ENCODE measurements at regions not wholly inside any gene's neighbourhood (a gene's known extent, or its start where the extent isn't known, plus 50 kb on each side); places are given as distances from the start of the nearest gene placed in this dataset.

GRCh38 chr2:57877811-57878170 is 168.8 kb upstream of the VRK2 start:
- no peaks in the 10 kb centered on the region for H3K9me3 ChIP-seq
- ATAC-seq = no peak
- no peaks in the 10 kb centered on the region for H3K27me3 ChIP-seq
- H3K27ac ChIP-seq = no peak overlapping the region
- H3K4me1 ChIP-seq = no peaks in the 10 kb centered on the region
- no peak overlapping the region for H3K4me3 ChIP-seq
- H3K36me3 ChIP-seq = no peaks in the 10 kb centered on the region
- TF ChIP-seq POLR2AphosphoS5 (IDR thresholded peaks at IDR 0.05) (no peak), POLR2A (IDR thresholded peaks at IDR 0.05) (no peak)
- TF ChIP-seq, protein P1, sequence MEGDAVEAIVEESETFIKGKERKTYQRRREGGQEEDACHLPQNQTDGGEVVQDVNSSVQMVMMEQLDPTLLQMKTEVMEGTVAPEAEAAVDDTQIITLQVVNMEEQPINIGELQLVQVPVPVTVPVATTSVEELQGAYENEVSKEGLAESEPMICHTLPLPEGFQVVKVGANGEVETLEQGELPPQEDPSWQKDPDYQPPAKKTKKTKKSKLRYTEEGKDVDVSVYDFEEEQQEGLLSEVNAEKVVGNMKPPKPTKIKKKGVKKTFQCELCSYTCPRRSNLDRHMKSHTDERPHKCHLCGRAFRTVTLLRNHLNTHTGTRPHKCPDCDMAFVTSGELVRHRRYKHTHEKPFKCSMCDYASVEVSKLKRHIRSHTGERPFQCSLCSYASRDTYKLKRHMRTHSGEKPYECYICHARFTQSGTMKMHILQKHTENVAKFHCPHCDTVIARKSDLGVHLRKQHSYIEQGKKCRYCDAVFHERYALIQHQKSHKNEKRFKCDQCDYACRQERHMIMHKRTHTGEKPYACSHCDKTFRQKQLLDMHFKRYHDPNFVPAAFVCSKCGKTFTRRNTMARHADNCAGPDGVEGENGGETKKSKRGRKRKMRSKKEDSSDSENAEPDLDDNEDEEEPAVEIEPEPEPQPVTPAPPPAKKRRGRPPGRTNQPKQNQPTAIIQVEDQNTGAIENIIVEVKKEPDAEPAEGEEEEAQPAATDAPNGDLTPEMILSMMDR (IDR thresholded peaks at IDR 0.05) = no peak

GRCh38 chr2:57878171-57878865 is 168.3 kb upstream of the VRK2 start:
- H3K27me3 ChIP-seq = no peaks in the 10 kb centered on the region
- no peaks in the 10 kb centered on the region for H3K9me3 ChIP-seq
- WGBS, 2 donors (ENCODE audit: low coverage in 1 of 2) = 47 to 50% methylated on average over 4 to 11 of the region's 11 CpGs
- TF ChIP-seq POLR2A (IDR thresholded peaks at IDR 0.05) = no peak
- no peak for TF ChIP-seq POLR2AphosphoS5 (IDR thresholded peaks at IDR 0.05)
- TF ChIP-seq EP300 (IDR thresholded peaks at IDR 0.05) = no peak
- TF ChIP-seq, protein P1 (IDR thresholded peaks at IDR 0.05) = no peak
- H3K27ac ChIP-seq = no peak overlapping the region
- no peak overlapping the region for H3K4me3 ChIP-seq
- H3K4me1 ChIP-seq = no peaks in the 10 kb centered on the region
- no peak for ATAC-seq
- H3K36me3 ChIP-seq = no peaks in the 10 kb centered on the region

GRCh38 chr2:57878866-57879210 is 167.8 kb upstream of the VRK2 start:
- no peak overlapping the region for H3K4me3 ChIP-seq
- 83 to 94% methylated on average over 2 of the region's 2 CpGs for WGBS, 2 donors (ENCODE audit: low coverage in 1 of 2)
- TF ChIP-seq EP300 (IDR thresholded peaks at IDR 0.05) = no peak
- TF ChIP-seq, protein P1 (IDR thresholded peaks at IDR 0.05) = no peak
- TF ChIP-seq POLR2AphosphoS5 (IDR thresholded peaks at IDR 0.05) = no peak
- no peak for TF ChIP-seq POLR2A (IDR thresholded peaks at IDR 0.05)

DNA sequence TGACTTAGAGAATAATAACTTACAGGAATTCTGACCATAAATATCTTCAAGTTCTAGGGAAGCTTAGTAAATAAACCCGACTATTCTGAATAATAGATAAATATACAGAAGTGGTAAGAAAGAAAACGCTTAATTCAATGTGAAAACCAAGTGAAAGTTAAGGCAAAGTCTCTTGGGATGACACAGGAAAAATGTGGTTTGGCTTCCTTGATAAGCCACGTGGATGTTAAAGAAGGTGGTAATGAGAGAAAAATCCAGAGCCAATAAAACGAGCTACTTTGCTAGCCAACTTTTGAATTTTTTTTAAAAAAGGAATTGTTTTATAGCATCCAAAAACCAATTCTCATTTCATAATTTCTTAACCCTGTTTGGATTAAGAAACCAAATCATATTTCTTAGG is 166.2 kb upstream of the VRK2 start:
- Histone ChIP-seq H3K27me3 (no peaks in the 10 kb centered on the region), H3K36me3 (no peaks in the 10 kb centered on the region), H3K27ac (no peak overlapping the region), H3K4me3 (no peak overlapping the region), H3K9me3 (no peaks in the 10 kb centered on the region), H3K4me1 (no peaks in the 10 kb centered on the region)
- no peak for ATAC-seq
- WGBS, 2 donors (ENCODE audit: low coverage in 1 of 2) = 83 to 90% methylated on average over 4 of the region's 4 CpGs
- TF ChIP-seq POLR2A (IDR thresholded peaks at IDR 0.05) = no peak
- no peak for TF ChIP-seq POLR2AphosphoS5 (IDR thresholded peaks at IDR 0.05)
- TF ChIP-seq, protein P1 (IDR thresholded peaks at IDR 0.05) = no peak
- no peak for TF ChIP-seq EP300 (IDR thresholded peaks at IDR 0.05)

More at GRCh38 chr2:57878866-57879210, 167.8 kb upstream of the VRK2 start:
- H3K9me3 ChIP-seq = no peaks in the 10 kb centered on the region
- no peak for ATAC-seq
- no peaks in the 10 kb centered on the region for H3K27me3 ChIP-seq
- H3K36me3 ChIP-seq = no peaks in the 10 kb centered on the region
- H3K4me1 ChIP-seq = no peaks in the 10 kb centered on the region
- H3K27ac ChIP-seq = no peak overlapping the region

GRCh38 chr2:57880967-57881366 is 165.6 kb upstream of the VRK2 start:
- no peaks in the 10 kb centered on the region for H3K4me1 ChIP-seq
- WGBS, 2 donors (ENCODE audit: low coverage in 1 of 2) = 90% methylated on average over 3 of the region's 5 CpGs
- no peaks in the 10 kb centered on the region for H3K27me3 ChIP-seq
- no peak overlapping the region for H3K4me3 ChIP-seq
- no peaks in the 10 kb centered on the region for H3K36me3 ChIP-seq
- H3K27ac ChIP-seq = no peak overlapping the region
- no peak for ATAC-seq
- TF ChIP-seq POLR2AphosphoS5 (IDR thresholded peaks at IDR 0.05) (no peak), EP300 (IDR thresholded peaks at IDR 0.05) (no peak), POLR2A (IDR thresholded peaks at IDR 0.05) (no peak)
- TF ChIP-seq, protein P1 (IDR thresholded peaks at IDR 0.05) = no peak
- H3K9me3 ChIP-seq = no peaks in the 10 kb centered on the region
